DOHH2 (cell line): ENCODE measurements at regions not wholly inside any gene's neighbourhood (a gene's known extent, or its start where the extent isn't known, plus 50 kb on each side); places are given as distances from the start of the nearest gene placed in this dataset.

Source experiments
- H3F3A ChIP-seq: fragments of 200-600 bp; sonication (generic), shearing (Covaris generic); 2 replicates; pipeline ENCODE4 v1.6.0; 2016; ENCODE audit warnings: antibody characterized with exemption, mild to moderate bottlenecking; ENCODE audit not compliant: control insufficient read depth, insufficient read depth
- H3K27ac ChIP-seq: fragments of 200-600 bp; sonication (generic); 2 replicates; pipeline ENCODE4 v1.5.1; 2014; ENCODE audit warnings: low read depth, mild to moderate bottlenecking, low read length, moderate library complexity
- H3K27me3 ChIP-seq: fragments of 200-600 bp; sonication (generic); 2 replicates; pipeline ENCODE4 v1.6.1; 2014; ENCODE audit warnings: mild to moderate bottlenecking, low read length, mixed read lengths; ENCODE audit not compliant: control insufficient read depth
- H3K36me3 ChIP-seq: fragments of 200-600 bp; sonication (generic); 2 replicates; pipeline ENCODE4 v1.6.1; 2014; ENCODE audit warnings: mild to moderate bottlenecking, low read length, moderate library complexity, mixed read lengths; ENCODE audit not compliant: control insufficient read depth
- H3K4me1 ChIP-seq: fragments of 200-600 bp; sonication (generic); 2 replicates; pipeline ENCODE4 v1.6.1; 2014; ENCODE audit warnings: mild to moderate bottlenecking, low read length, mixed read lengths; ENCODE audit not compliant: control insufficient read depth
- H3K4me2 ChIP-seq: fragments of 200-600 bp; sonication (generic); 2 replicates; pipeline ENCODE4 v1.6.0; 2014; ENCODE audit warnings: mild to moderate bottlenecking, low read length, moderate library complexity
- H3K4me3 ChIP-seq: fragments of 200-600 bp; sonication (generic); 2 replicates; pipeline ENCODE4 v1.5.1; 2014; ENCODE audit warnings: mild to moderate bottlenecking, low read length, mixed read lengths
- H3K79me2 ChIP-seq: fragments of 200-600 bp; sonication (generic); 2 replicates; pipeline ENCODE4 v1.6.1; 2014; ENCODE audit warnings: mild to moderate bottlenecking, low read length, mixed read lengths; ENCODE audit not compliant: control insufficient read depth
- H3K9me2 ChIP-seq: fragments of 200-600 bp; sonication (generic); replicated peaks from 2 replicates; pipeline ENCODE4 v1.6.1; 2014; ENCODE audit warnings: mild to moderate bottlenecking, low read length, mixed read lengths; ENCODE audit not compliant: control insufficient read depth
- H3K9me3 ChIP-seq: fragments of 200-600 bp; sonication (generic); 2 replicates; pipeline ENCODE4 v1.6.1; 2014; ENCODE audit warnings: antibody characterized with exemption, low read length, mixed read lengths; ENCODE audit not compliant: control insufficient read depth, insufficient read depth
- H4K20me1 ChIP-seq: fragments of 200-600 bp; sonication (generic); 2 replicates; pipeline ENCODE4 v1.6.0; 2014; ENCODE audit warnings: low read depth, mild to moderate bottlenecking, antibody characterized with exemption, low read length, moderate library complexity; ENCODE audit not compliant: control insufficient read depth, insufficient read depth
- EZH2phosphoT487 ChIP-seq: fragments of 200-600 bp; sonication (generic); IDR thresholded peaks from 2 replicates; pipeline ENCODE4 v1.6.1; 2017; ENCODE audit warnings: borderline replicate concordance, mild to moderate bottlenecking, antibody characterized with exemption, low read length, moderate library complexity, mixed read lengths
- TF ChIP-seq, protein P1 (sequence below): fragments of 200-600 bp; sonication (generic); IDR thresholded peaks from one replicate; pipeline ENCODE4 v1.5.1; 2014; ENCODE audit warnings: antibody characterized with exemption, mild to moderate bottlenecking, low read depth, low read length; ENCODE audit not compliant: poor library complexity, severe bottlenecking

DNA sequence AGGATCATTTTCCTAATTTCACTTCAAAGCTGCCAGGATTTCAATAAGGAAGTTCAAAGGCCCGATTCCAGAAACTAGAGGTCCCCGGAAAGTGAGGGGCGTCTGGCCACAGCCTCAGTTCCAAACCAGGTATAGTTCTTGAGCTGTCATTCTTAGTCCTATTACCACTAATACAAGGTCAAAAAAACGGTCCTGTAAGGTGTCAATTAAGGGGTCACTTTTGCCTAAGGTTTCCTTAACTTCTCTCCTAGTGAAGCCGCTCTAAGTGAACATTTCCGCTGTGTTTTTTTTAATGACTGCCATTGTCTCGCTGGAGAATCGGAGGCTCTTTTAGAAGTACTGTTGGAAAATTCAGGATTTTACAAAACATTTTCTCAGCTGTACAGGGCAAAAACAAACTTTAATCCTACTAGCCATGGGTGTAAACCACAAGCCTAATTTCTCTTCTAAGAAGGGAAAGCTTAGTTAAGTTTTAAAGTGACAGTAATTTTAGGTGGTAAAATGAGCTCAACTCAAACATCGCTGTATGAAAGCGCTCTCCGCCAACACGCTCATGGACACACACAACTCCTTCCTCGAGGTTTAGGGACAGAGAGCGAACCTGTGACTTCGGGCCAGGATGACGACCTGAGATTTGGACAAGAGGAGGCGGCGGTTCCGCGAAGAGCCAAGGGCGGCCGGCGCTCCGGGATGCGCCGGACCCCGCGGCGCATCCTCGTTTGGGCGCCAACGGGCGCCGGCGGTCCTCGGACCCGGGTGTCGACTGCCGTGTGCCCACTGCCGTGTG, 76.7 kb upstream of the IFNE start:
- H3F3A ChIP-seq: no peaks in the 10 kb centered on the region
- no peak overlapping the region for H3K27ac ChIP-seq
- TF ChIP-seq EZH2phosphoT487: no peak
- TF ChIP-seq, protein P1, sequence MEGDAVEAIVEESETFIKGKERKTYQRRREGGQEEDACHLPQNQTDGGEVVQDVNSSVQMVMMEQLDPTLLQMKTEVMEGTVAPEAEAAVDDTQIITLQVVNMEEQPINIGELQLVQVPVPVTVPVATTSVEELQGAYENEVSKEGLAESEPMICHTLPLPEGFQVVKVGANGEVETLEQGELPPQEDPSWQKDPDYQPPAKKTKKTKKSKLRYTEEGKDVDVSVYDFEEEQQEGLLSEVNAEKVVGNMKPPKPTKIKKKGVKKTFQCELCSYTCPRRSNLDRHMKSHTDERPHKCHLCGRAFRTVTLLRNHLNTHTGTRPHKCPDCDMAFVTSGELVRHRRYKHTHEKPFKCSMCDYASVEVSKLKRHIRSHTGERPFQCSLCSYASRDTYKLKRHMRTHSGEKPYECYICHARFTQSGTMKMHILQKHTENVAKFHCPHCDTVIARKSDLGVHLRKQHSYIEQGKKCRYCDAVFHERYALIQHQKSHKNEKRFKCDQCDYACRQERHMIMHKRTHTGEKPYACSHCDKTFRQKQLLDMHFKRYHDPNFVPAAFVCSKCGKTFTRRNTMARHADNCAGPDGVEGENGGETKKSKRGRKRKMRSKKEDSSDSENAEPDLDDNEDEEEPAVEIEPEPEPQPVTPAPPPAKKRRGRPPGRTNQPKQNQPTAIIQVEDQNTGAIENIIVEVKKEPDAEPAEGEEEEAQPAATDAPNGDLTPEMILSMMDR: no peak
- H3K4me1 ChIP-seq: no peaks in the 10 kb centered on the region
- no peaks in the 10 kb centered on the region for H4K20me1 ChIP-seq
- H3K36me3 ChIP-seq: no peaks in the 10 kb centered on the region
- no peak overlapping the region for H3K4me3 ChIP-seq
- H3K27me3 ChIP-seq: no peaks in the 10 kb centered on the region
- no peaks in the 10 kb centered on the region for H3K79me2 ChIP-seq
- no peaks in the 10 kb centered on the region for H3K9me2 ChIP-seq
- H3K4me2 ChIP-seq: no peak overlapping the region
- peaks cover 7% of the 10 kb centered on the region; the same call in 1 of the 2 replicates for H3K9me3 ChIP-seq

DNA sequence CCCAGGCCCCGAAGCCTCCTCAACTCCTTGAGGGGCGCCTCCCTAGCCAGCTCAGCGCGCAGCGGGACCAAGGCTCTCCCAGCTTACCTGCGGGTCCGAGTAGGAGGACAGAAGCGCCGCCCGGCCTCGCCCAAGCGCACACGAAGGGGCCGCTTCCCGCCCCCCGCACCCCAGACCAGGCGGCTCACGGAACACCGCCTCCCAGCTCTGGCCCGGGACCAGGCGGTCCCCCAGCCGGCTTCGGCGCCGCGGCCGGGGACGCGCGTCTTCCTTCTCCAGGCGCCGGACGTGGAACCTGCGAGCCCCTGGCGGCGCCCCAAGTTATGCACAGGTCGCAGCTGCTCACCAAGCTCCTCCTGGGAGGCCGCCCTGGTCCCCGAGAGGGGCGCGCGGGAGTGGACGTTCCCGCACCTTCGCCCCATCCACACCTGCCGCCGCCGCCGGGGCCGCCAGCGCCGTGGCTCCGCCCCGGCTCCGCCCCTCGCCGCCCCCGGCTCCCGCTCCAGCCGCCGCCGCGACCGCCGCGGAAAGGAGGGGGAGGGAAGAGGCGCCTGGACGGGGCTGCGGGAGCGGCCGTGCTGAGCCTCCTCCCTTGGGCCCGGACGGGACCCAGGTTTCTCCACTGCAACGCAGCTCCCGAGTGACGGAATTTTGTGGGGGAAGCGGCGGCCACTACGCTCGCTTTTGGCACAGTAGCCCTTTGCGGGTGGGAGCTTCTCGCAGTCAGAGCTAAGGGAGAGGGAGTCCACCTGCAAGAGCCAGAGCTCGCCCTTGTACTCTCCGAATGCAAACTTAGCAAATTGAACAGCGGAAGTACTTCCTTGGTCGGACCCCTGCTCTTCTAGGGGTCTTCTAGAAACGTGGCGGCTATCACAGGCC, 77.5 kb upstream of the IFNE start:
- Histone ChIP-seq H3K9me3 (peaks cover 7% of the 10 kb centered on the region; the same call in 1 of the 2 replicates), H3K79me2 (no peaks in the 10 kb centered on the region), H3K27ac (no peak overlapping the region), H3K27me3 (no peaks in the 10 kb centered on the region), H3K9me2 (no peaks in the 10 kb centered on the region), H3K4me2 (no peak overlapping the region), H3K36me3 (no peaks in the 10 kb centered on the region), H3K4me3 (no peak overlapping the region), H4K20me1 (no peaks in the 10 kb centered on the region), H3F3A (no peaks in the 10 kb centered on the region), H3K4me1 (no peaks in the 10 kb centered on the region)
- TF ChIP-seq EZH2phosphoT487: no peak
- TF ChIP-seq, protein P1: no peak

DNA sequence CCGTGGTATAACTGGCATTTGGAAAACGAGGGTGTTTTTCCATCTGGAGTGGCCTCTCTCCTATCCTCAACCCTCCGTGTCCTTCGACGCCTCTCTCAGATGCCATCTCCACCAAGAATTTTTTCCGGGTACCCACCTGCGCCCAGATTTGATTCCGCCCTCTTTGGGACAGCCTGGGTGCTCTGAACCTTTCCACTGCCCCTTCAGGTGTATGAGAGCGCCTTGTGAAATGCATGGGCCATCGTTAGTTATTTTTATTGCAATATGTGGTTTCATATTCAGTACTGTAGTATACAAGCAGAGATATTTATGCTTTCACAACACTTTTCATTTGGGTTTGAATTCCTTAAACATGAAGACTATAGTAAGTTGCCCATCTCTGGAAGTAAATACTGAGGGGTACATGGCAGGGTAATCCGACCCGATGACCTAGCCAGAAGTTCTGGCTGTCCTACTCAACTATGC, 78.2 kb upstream of the IFNE start:
- H3K27me3 ChIP-seq: no peaks in the 10 kb centered on the region
- H4K20me1 ChIP-seq: no peaks in the 10 kb centered on the region
- TF ChIP-seq, protein P1: no peak
- no peak for TF ChIP-seq EZH2phosphoT487
- no peaks in the 10 kb centered on the region for H3K9me2 ChIP-seq
- no peaks in the 10 kb centered on the region for H3K36me3 ChIP-seq
- no peaks in the 10 kb centered on the region for H3K79me2 ChIP-seq
- H3K27ac ChIP-seq: no peak overlapping the region
- no peak overlapping the region for H3K4me3 ChIP-seq
- no peaks in the 10 kb centered on the region for H3K4me1 ChIP-seq
- H3F3A ChIP-seq: no peaks in the 10 kb centered on the region
- H3K9me3 ChIP-seq: peaks cover 7% of the 10 kb centered on the region; the same call in 1 of the 2 replicates
- H3K4me2 ChIP-seq: no peak overlapping the region
